H1 (cell line): ENCODE measurements at regions not wholly inside any gene's neighbourhood (a gene's known extent, or its start where the extent isn't known, plus 50 kb on each side); places are given as distances from the start of the nearest gene placed in this dataset.

Experiments used
- GABPA ChIP-seq: IDR thresholded peaks from 2 replicates; pipeline ENCODE4 v1.6.1; 2011; ENCODE audit warnings: mild to moderate bottlenecking, low read length, moderate library complexity, borderline replicate concordance; ENCODE audit not compliant: insufficient read depth
- NANOG ChIP-seq: IDR thresholded peaks from 2 replicates; pipeline ENCODE4 v1.6.1; 2011; ENCODE audit warnings: low read length, low read depth, mild to moderate bottlenecking, inconsistent platforms; ENCODE audit not compliant: insufficient read depth, poor library complexity, severe bottlenecking
- POU5F1 ChIP-seq: IDR thresholded peaks from 2 replicates; pipeline ENCODE4 v1.6.1; 2011; ENCODE audit warnings: low read depth, mild to moderate bottlenecking, low read length, moderate library complexity
- TAF1 ChIP-seq: IDR thresholded peaks from 2 replicates; pipeline ENCODE4 v1.6.1; 2011; ENCODE audit warnings: mild to moderate bottlenecking, low read depth, low read length
- TF ChIP-seq, protein P1 (sequence below): fragments of 300-600 bp; sonication (generic); IDR thresholded peaks from 2 replicates; pipeline ENCODE4 v1.7.1; 2012; ENCODE audit warnings: low read length, moderate library complexity, mild to moderate bottlenecking, inconsistent platforms; ENCODE audit not compliant: insufficient replicate concordance

- TF ChIP-seq, protein P1, sequence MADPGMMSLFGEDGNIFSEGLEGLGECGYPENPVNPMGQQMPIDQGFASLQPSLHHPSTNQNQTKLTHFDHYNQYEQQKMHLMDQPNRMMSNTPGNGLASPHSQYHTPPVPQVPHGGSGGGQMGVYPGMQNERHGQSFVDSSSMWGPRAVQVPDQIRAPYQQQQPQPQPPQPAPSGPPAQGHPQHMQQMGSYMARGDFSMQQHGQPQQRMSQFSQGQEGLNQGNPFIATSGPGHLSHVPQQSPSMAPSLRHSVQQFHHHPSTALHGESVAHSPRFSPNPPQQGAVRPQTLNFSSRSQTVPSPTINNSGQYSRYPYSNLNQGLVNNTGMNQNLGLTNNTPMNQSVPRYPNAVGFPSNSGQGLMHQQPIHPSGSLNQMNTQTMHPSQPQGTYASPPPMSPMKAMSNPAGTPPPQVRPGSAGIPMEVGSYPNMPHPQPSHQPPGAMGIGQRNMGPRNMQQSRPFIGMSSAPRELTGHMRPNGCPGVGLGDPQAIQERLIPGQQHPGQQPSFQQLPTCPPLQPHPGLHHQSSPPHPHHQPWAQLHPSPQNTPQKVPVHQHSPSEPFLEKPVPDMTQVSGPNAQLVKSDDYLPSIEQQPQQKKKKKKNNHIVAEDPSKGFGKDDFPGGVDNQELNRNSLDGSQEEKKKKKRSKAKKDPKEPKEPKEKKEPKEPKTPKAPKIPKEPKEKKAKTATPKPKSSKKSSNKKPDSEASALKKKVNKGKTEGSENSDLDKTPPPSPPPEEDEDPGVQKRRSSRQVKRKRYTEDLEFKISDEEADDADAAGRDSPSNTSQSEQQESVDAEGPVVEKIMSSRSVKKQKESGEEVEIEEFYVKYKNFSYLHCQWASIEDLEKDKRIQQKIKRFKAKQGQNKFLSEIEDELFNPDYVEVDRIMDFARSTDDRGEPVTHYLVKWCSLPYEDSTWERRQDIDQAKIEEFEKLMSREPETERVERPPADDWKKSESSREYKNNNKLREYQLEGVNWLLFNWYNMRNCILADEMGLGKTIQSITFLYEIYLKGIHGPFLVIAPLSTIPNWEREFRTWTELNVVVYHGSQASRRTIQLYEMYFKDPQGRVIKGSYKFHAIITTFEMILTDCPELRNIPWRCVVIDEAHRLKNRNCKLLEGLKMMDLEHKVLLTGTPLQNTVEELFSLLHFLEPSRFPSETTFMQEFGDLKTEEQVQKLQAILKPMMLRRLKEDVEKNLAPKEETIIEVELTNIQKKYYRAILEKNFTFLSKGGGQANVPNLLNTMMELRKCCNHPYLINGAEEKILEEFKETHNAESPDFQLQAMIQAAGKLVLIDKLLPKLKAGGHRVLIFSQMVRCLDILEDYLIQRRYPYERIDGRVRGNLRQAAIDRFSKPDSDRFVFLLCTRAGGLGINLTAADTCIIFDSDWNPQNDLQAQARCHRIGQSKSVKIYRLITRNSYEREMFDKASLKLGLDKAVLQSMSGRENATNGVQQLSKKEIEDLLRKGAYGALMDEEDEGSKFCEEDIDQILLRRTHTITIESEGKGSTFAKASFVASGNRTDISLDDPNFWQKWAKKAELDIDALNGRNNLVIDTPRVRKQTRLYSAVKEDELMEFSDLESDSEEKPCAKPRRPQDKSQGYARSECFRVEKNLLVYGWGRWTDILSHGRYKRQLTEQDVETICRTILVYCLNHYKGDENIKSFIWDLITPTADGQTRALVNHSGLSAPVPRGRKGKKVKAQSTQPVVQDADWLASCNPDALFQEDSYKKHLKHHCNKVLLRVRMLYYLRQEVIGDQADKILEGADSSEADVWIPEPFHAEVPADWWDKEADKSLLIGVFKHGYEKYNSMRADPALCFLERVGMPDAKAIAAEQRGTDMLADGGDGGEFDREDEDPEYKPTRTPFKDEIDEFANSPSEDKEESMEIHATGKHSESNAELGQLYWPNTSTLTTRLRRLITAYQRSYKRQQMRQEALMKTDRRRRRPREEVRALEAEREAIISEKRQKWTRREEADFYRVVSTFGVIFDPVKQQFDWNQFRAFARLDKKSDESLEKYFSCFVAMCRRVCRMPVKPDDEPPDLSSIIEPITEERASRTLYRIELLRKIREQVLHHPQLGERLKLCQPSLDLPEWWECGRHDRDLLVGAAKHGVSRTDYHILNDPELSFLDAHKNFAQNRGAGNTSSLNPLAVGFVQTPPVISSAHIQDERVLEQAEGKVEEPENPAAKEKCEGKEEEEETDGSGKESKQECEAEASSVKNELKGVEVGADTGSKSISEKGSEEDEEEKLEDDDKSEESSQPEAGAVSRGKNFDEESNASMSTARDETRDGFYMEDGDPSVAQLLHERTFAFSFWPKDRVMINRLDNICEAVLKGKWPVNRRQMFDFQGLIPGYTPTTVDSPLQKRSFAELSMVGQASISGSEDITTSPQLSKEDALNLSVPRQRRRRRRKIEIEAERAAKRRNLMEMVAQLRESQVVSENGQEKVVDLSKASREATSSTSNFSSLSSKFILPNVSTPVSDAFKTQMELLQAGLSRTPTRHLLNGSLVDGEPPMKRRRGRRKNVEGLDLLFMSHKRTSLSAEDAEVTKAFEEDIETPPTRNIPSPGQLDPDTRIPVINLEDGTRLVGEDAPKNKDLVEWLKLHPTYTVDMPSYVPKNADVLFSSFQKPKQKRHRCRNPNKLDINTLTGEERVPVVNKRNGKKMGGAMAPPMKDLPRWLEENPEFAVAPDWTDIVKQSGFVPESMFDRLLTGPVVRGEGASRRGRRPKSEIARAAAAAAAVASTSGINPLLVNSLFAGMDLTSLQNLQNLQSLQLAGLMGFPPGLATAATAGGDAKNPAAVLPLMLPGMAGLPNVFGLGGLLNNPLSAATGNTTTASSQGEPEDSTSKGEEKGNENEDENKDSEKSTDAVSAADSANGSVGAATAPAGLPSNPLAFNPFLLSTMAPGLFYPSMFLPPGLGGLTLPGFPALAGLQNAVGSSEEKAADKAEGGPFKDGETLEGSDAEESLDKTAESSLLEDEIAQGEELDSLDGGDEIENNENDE = no peak
- TF ChIP-seq TAF1 (no peak), GABPA (no peak), NANOG (no peak), POU5F1 (no peak)
- TF ChIP-seq, all 59 proteins: peak for 0
Observed at GRCh38 chr5:87831499-87831898, 418.8 kb upstream of the CCNH start (continued).
